ENCODE measurements at regions not wholly inside any gene's neighbourhood (a gene's known extent, or its start where the extent isn't known, plus 50 kb on each side); places are given as distances from the start of the nearest gene placed in this dataset.

DNA sequence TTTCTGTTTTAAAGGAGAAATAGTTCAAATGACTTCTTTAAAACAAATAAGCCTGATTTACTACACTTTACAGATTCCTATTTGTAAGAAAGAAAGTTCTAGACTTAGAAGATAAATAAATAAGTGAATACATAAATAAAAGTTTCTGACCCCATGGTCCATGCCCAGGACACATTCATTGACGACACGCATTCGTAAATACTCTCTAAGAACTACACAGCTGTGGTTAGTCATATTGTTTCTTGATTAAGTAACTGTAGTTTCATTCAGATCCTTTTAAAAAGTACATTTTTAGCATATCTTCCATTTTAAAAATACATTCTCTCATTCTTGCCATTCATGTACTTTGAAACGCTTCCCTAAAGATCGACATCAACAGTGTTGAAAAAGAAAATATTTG is 497.4 kb downstream of the SETD4 start:
- WGBS, 2 donors: 84 to 88% methylated on average over 5 of the region's 5 CpGs
- Histone ChIP-seq H3K9me3 (ENCODE audit: control insufficient read depth in 4 of 4, insufficient read depth in 3 of 4, low read length in 3 of 4) (no peaks in the 10 kb centered on the region), H3K4me1 (ENCODE audit: control insufficient read depth in 5 of 5, insufficient read depth in 5 of 5, low read length in 5 of 5) (peaks cover 0 to 5% (median 0%) of the 10 kb centered on the region in 5 donors), H3K27me3 (ENCODE audit: control insufficient read depth in 3 of 3, insufficient read depth in 3 of 3, low read length in 2 of 3) (no peaks in the 10 kb centered on the region), H3K36me3 (ENCODE audit: control insufficient read depth in 4 of 4, insufficient read depth in 4 of 4, low read length in 4 of 4) (no peaks in the 10 kb centered on the region), H3K4me3 (no peak overlapping the region), H3K9ac (ENCODE audit: insufficient read depth in 1 of 2, low read length in 2 of 2) (no peak overlapping the region), H3K27ac (ENCODE audit: low read depth in 1 of 2, low read length in 1 of 2) (no peak overlapping the region)
- DNase-seq (no peak), ATAC-seq (ENCODE audit: insufficient read depth, low FRiP score) (no peak)
- TF ChIP-seq, protein P1, sequence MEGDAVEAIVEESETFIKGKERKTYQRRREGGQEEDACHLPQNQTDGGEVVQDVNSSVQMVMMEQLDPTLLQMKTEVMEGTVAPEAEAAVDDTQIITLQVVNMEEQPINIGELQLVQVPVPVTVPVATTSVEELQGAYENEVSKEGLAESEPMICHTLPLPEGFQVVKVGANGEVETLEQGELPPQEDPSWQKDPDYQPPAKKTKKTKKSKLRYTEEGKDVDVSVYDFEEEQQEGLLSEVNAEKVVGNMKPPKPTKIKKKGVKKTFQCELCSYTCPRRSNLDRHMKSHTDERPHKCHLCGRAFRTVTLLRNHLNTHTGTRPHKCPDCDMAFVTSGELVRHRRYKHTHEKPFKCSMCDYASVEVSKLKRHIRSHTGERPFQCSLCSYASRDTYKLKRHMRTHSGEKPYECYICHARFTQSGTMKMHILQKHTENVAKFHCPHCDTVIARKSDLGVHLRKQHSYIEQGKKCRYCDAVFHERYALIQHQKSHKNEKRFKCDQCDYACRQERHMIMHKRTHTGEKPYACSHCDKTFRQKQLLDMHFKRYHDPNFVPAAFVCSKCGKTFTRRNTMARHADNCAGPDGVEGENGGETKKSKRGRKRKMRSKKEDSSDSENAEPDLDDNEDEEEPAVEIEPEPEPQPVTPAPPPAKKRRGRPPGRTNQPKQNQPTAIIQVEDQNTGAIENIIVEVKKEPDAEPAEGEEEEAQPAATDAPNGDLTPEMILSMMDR (IDR thresholded peaks at IDR 0.05; ENCODE audit: control extremely low read depth, extremely low read depth): no peak

DNA sequence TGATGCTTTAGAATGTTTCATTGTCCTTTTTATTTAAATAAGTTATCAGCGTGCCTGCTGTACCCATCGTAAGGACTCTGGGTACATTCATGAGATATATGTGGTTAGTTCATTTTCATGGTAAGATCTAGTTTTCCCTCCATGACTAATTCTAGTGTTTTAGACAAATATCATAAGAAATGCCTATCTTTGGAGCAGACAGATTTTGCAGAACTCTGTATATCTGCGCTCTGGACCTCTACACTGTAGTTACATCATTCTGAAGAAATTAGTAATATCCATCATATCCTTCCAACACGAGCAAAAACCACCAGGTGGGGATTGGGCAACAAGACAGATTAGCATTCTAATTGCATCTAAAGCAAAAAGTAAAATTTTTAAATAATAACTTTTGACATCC is 499.2 kb downstream of the SETD4 start:
- Histone ChIP-seq H3K9me3 (ENCODE audit: control insufficient read depth in 4 of 4, insufficient read depth in 3 of 4, low read length in 3 of 4) (no peaks in the 10 kb centered on the region), H3K9ac (ENCODE audit: insufficient read depth in 1 of 2, low read length in 2 of 2) (no peak overlapping the region), H3K27ac (ENCODE audit: low read depth in 1 of 2, low read length in 1 of 2) (no peak overlapping the region), H3K4me3 (no peak overlapping the region), H3K27me3 (ENCODE audit: control insufficient read depth in 3 of 3, insufficient read depth in 3 of 3, low read length in 2 of 3) (no peaks in the 10 kb centered on the region), H3K4me1 (ENCODE audit: control insufficient read depth in 5 of 5, insufficient read depth in 5 of 5, low read length in 5 of 5) (peaks cover 0 to 5% (median 0%) of the 10 kb centered on the region in 5 donors), H3K36me3 (ENCODE audit: control insufficient read depth in 4 of 4, insufficient read depth in 4 of 4, low read length in 4 of 4) (no peaks in the 10 kb centered on the region)
- TF ChIP-seq, protein P1 (IDR thresholded peaks at IDR 0.05; ENCODE audit: control extremely low read depth, extremely low read depth): no peak
- 77 to 84% methylated on average over 4 of the region's 4 CpGs for WGBS, 2 donors
- ATAC-seq (ENCODE audit: insufficient read depth, low FRiP score) (no peak), DNase-seq (no peak)

DNA sequence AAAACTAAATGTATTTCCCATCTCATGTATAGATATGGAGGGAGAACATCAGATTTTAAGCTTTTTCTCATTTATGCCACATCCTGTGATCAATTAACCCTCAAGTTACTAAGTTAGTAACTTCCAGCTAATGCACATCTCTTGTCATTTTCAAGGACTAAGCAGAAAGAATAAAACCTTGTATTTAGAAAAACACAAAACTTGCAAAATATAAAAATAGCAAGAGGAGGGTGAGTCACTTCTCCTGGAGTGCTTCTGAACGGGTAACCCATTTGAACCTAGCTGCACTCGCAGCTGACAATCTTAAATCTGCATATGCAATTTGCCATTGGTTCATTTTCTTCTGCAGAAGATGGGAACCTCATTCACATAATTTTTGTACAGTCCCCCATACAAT is 500.5 kb downstream of the SETD4 start:
- ATAC-seq (ENCODE audit: insufficient read depth, low FRiP score) (no peak), DNase-seq (no peak)
- H3K9me3 ChIP-seq (ENCODE audit: control insufficient read depth in 4 of 4, insufficient read depth in 3 of 4, low read length in 3 of 4): no peaks in the 10 kb centered on the region
- H3K36me3 ChIP-seq (ENCODE audit: control insufficient read depth in 4 of 4, insufficient read depth in 4 of 4, low read length in 4 of 4): no peaks in the 10 kb centered on the region
- no peaks in the 10 kb centered on the region for H3K27me3 ChIP-seq (ENCODE audit: control insufficient read depth in 3 of 3, insufficient read depth in 3 of 3, low read length in 2 of 3)
- 62 to 70% methylated on average over 2 of the region's 2 CpGs for WGBS, 2 donors
- TF ChIP-seq, protein P1 (IDR thresholded peaks at IDR 0.05; ENCODE audit: control extremely low read depth, extremely low read depth): no peak
- H3K27ac ChIP-seq (ENCODE audit: low read depth in 1 of 2, low read length in 1 of 2): no peak overlapping the region
- H3K4me1 ChIP-seq (ENCODE audit: control insufficient read depth in 5 of 5, insufficient read depth in 5 of 5, low read length in 5 of 5): peaks cover 0 to 5% (median 0%) of the 10 kb centered on the region in 5 donors
- no peak overlapping the region for H3K4me3 ChIP-seq
- no peak overlapping the region for H3K9ac ChIP-seq (ENCODE audit: insufficient read depth in 1 of 2, low read length in 2 of 2)

DNA sequence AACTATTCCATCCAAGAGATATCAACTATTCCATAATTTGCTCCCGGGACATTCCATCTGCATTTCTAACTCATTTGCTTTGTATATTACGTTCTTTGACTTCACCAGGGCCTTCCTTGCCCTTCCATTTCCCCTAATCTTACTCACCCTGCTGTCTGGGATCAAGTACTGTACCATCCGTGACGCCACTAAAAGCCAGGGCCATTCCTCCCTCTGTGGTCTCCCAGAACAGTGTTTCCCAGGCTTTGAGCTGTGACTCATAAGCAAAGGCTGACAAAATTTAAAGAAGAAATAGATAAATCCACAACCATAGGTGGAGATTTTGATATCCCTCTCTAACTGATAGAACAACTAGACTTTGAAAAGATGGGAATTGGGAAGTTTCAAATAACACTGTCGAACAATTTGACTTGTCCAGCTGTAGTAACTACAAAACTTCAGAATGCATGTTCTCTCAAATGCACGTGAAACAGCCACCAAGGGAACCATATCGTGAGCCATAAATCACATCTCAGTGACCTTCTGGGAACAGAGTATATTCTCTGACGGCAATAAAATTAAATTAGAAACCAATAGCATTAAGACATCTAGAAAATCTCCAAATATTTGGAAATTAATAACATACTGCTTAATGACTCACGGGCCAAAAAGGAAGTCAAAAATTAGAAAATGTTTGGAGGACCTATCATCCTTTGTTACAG is 501.0 kb downstream of the SETD4 start:
- no peak for ATAC-seq (ENCODE audit: insufficient read depth, low FRiP score)
- H3K4me3 ChIP-seq: no peak overlapping the region
- TF ChIP-seq, protein P1 (IDR thresholded peaks at IDR 0.05; ENCODE audit: control extremely low read depth, extremely low read depth): no peak
- H3K27me3 ChIP-seq (ENCODE audit: control insufficient read depth in 3 of 3, insufficient read depth in 3 of 3, low read length in 2 of 3): no peaks in the 10 kb centered on the region
- no peak overlapping the region for H3K9ac ChIP-seq (ENCODE audit: insufficient read depth in 1 of 2, low read length in 2 of 2)
- H3K9me3 ChIP-seq (ENCODE audit: control insufficient read depth in 4 of 4, insufficient read depth in 3 of 4, low read length in 3 of 4): no peaks in the 10 kb centered on the region
- peaks cover 0 to 5% (median 0%) of the 10 kb centered on the region in 5 donors for H3K4me1 ChIP-seq (ENCODE audit: control insufficient read depth in 5 of 5, insufficient read depth in 5 of 5, low read length in 5 of 5)
- 83 to 89% methylated on average over 9 of the region's 9 CpGs for WGBS, 2 donors
- H3K36me3 ChIP-seq (ENCODE audit: control insufficient read depth in 4 of 4, insufficient read depth in 4 of 4, low read length in 4 of 4): no peaks in the 10 kb centered on the region
- H3K27ac ChIP-seq (ENCODE audit: low read depth in 1 of 2, low read length in 1 of 2): no peak overlapping the region
- no peak for DNase-seq
